ENCODE measurements at regions not wholly inside any gene's neighbourhood (a gene's known extent, or its start where the extent isn't known, plus 50 kb on each side); places are given as distances from the start of the nearest gene placed in this dataset.
"Not testable (repeated sequence)": the region's sequence is repeated elsewhere in the genome, so short reads cannot be mapped to it uniquely, and the experiment has no call there.

GRCh38 chr12:67716817-67717216 is 68.3 kb downstream of the DYRK2 start:
- no peak for DNase-seq (ENCODE audit: low read depth)

- not testable (repeated sequence) for DNase-seq (ENCODE audit: low read depth)
Measured at GRCh38 chr12:67719303-67719702, 70.8 kb downstream of the DYRK2 start.

- no peak for DNase-seq (ENCODE audit: low read depth)
Measured at GRCh38 chr12:67720351-67720856, 71.9 kb downstream of the DYRK2 start.

GRCh38 chr12:67721248-67721647 is 72.7 kb downstream of the DYRK2 start:
- no peak for DNase-seq (ENCODE audit: low read depth)

- no peak for DNase-seq (ENCODE audit: low read depth)
Measured at GRCh38 chr12:67722296-67722695, 73.8 kb downstream of the DYRK2 start.

- DNase-seq (ENCODE audit: low read depth): no peak
Measured at GRCh38 chr12:67726868-67727267, 78.3 kb downstream of the DYRK2 start.

GRCh38 chr12:67727702-67728666 is 79.4 kb downstream of the DYRK2 start:
- no peak for DNase-seq (ENCODE audit: low read depth)

GRCh38 chr12:67732857-67733256 is 84.3 kb downstream of the DYRK2 start:
- no peak for DNase-seq (ENCODE audit: low read depth)

GRCh38 chr12:67735868-67736267 is 87.3 kb downstream of the DYRK2 start:
- no peak for DNase-seq (ENCODE audit: low read depth)

GRCh38 chr12:67740711-67741110 is 92.2 kb downstream of the DYRK2 start:
- DNase-seq (ENCODE audit: low read depth): no peak

- DNase-seq (ENCODE audit: low read depth): no peak
Measured at GRCh38 chr12:67741270-67741669, 92.7 kb downstream of the DYRK2 start.

- DNase-seq (ENCODE audit: low read depth): no peak
Measured at GRCh38 chr12:67742461-67742860, 93.9 kb downstream of the DYRK2 start.

- DNase-seq (ENCODE audit: low read depth): no peak
Measured at GRCh38 chr12:67747869-67748742, 99.6 kb downstream of the DYRK2 start.

GRCh38 chr12:67748743-67749040 is 100.1 kb downstream of the DYRK2 start:
- DNase-seq (ENCODE audit: low read depth): no peak

GRCh38 chr12:67750513-67751183 is 102.1 kb downstream of the DYRK2 start:
- no peak for DNase-seq (ENCODE audit: low read depth)

- DNase-seq (ENCODE audit: low read depth): no peak
Measured at GRCh38 chr12:67751381-67751928, 102.9 kb downstream of the DYRK2 start.

- DNase-seq (ENCODE audit: low read depth): no peak
Measured at GRCh38 chr12:67752226-67752732, 103.7 kb downstream of the DYRK2 start.

- no peak for DNase-seq (ENCODE audit: low read depth)
Measured at GRCh38 chr12:67754933-67755697, 106.6 kb downstream of the DYRK2 start.

GRCh38 chr12:67757651-67758050 is 109.1 kb downstream of the DYRK2 start:
- DNase-seq (ENCODE audit: low read depth): no peak

GRCh38 chr12:67758119-67758518 is 109.6 kb downstream of the DYRK2 start:
- no peak for DNase-seq (ENCODE audit: low read depth)

GRCh38 chr12:67758521-67758920 is 110.0 kb downstream of the DYRK2 start:
- no peak for DNase-seq (ENCODE audit: low read depth)
